CD14-positive monocyte (primary cell): ENCODE measurements at regions not wholly inside any gene's neighbourhood (a gene's known extent, or its start where the extent isn't known, plus 50 kb on each side); places are given as distances from the start of the nearest gene placed in this dataset.

Experiments
- DNase-seq, 3 donors: peaks; one replicate each; pipeline ENCODE4 v3.0.0-alpha.2; 2011 to 2022
- H2AFZ ChIP-seq: 2 replicates; pipeline ENCODE4 v1.6.0; 2012; ENCODE audit warnings: mild to moderate bottlenecking, low read depth, low read length, inconsistent platforms; ENCODE audit not compliant: insufficient read depth, poor library complexity, severe bottlenecking
- H3K27ac ChIP-seq, 2 donors: 1 replicate in 1 of 2; 2 replicates in 1 of 2; pipeline ENCODE4 v1.5.1; 2012 to 2013; ENCODE audit warnings: low read length in 2 of 2, control low read depth in 1 of 2, inconsistent platforms in 1 of 2, low read depth in 1 of 2, mild to moderate bottlenecking in 1 of 2
- H3K27me3 ChIP-seq, 2 donors: one replicate each; pipeline versions ENCODE4 v1.6.0 to v1.6.1; 2011 to 2013; ENCODE audit warnings: low read length in 2 of 2; ENCODE audit not compliant: control insufficient read depth in 2 of 2, insufficient read depth in 2 of 2
- H3K36me3 ChIP-seq, 2 donors: replicated peaks in 1 of 2; 1 replicate in 1 of 2; 2 replicates in 1 of 2; pipeline versions ENCODE4 v1.5.1 to v1.6.1; 2012 to 2013; ENCODE audit warnings: low read length in 2 of 2, control low read depth in 1 of 2, inconsistent platforms in 1 of 2, mild to moderate bottlenecking in 1 of 2; ENCODE audit not compliant: insufficient read depth in 2 of 2, control insufficient read depth in 1 of 2
- H3K4me1 ChIP-seq, 2 donors: 1 replicate in 1 of 2; 2 replicates in 1 of 2; pipeline versions ENCODE4 v1.5.1 to v1.6.1; 2012 to 2013; ENCODE audit warnings: low read length in 2 of 2, control low read depth in 1 of 2, inconsistent platforms in 1 of 2, mild to moderate bottlenecking in 1 of 2, moderate library complexity in 1 of 2; ENCODE audit not compliant: insufficient read depth in 2 of 2, control insufficient read depth in 1 of 2
- H3K4me2 ChIP-seq: replicated peaks from 2 replicates; pipeline ENCODE3; 2012; ENCODE audit warnings: low read length, moderate library complexity, mild to moderate bottlenecking; ENCODE audit not compliant: poor library complexity, severe bottlenecking; ENCODE audit errors: extremely low read depth
- H3K4me3 ChIP-seq, 3 experiments: fragments of 200-600 bp in 1 of 3; sonication (generic) in 1 of 3; replicated peaks in 1 of 3; 1 replicate in 2 of 3; 2 replicates in 1 of 3; pipeline ENCODE4 v1.5.1; 2011 to 2013; ENCODE audit warnings: low read length in 3 of 3, mild to moderate bottlenecking in 3 of 3, control low read depth in 2 of 3, low read depth in 2 of 3, inconsistent platforms in 1 of 3, moderate library complexity in 1 of 3
- H3K79me2 ChIP-seq: 2 replicates; pipeline ENCODE4 v1.6.0; 2012; ENCODE audit warnings: mild to moderate bottlenecking, control low read depth, inconsistent platforms, low read length, moderate library complexity; ENCODE audit not compliant: insufficient read depth
- H3K9ac ChIP-seq: 2 replicates; pipeline ENCODE4 v1.6.0; 2017; ENCODE audit warnings: low read length, mild to moderate bottlenecking; ENCODE audit not compliant: insufficient read depth, poor library complexity, severe bottlenecking
- H3K9me3 ChIP-seq, 2 donors: replicated peaks in 1 of 2; 1 replicate in 1 of 2; 2 replicates in 1 of 2; pipeline versions ENCODE4 v1.5.1 to v1.6.1; 2012 to 2013; ENCODE audit warnings: low read length in 2 of 2, control low read depth in 1 of 2; ENCODE audit not compliant: control insufficient read depth in 1 of 2, insufficient read depth in 1 of 2
- H4K20me1 ChIP-seq: 2 replicates; pipeline ENCODE4 v1.6.0; 2012; ENCODE audit warnings: mild to moderate bottlenecking, low read length, control low read depth, moderate library complexity; ENCODE audit not compliant: insufficient read depth
- H3K27ac Mint-ChIP-seq, 7 donors: one replicate each; pipeline ENCODE4 v1.8.0; 2020; ENCODE audit warnings: mild to moderate bottlenecking in 7 of 7, mixed read lengths in 7 of 7, moderate library complexity in 6 of 7, inconsistent platforms in 2 of 7
- H3K27me3 Mint-ChIP-seq, 3 donors: one replicate each; pipeline ENCODE4 v1.8.0; 2021 to 2022; ENCODE audit warnings: low read depth in 3 of 3, mild to moderate bottlenecking in 3 of 3, mixed read lengths in 3 of 3, moderate library complexity in 3 of 3, inconsistent platforms in 1 of 3
- H3K36me3 Mint-ChIP-seq, 2 donors: one replicate each; pipeline ENCODE4 v1.8.0; 2020; ENCODE audit warnings: mixed read lengths in 2 of 2, inconsistent platforms in 1 of 2, mild to moderate bottlenecking in 1 of 2
- H3K4me1 Mint-ChIP-seq: one replicate; pipeline ENCODE4 v1.8.0; 2020; ENCODE audit warnings: mild to moderate bottlenecking, mixed read lengths
- H3K4me3 Mint-ChIP-seq, 2 donors: one replicate each; pipeline ENCODE4 v1.8.0; 2020; ENCODE audit warnings: mild to moderate bottlenecking in 2 of 2, mixed read lengths in 2 of 2, moderate library complexity in 1 of 2
- H3K9me3 Mint-ChIP-seq, 7 donors: one replicate each; pipeline ENCODE4 v1.8.0; 2020 to 2022; ENCODE audit warnings: mixed read lengths in 7 of 7, mild to moderate bottlenecking in 6 of 7, moderate library complexity in 6 of 7, inconsistent platforms in 2 of 7
- CTCF ChIP-seq: fragments of 200-600 bp; IDR thresholded peaks from one replicate; pipeline ENCODE4 v1.8.0; 2022; ENCODE audit warnings: antibody characterized with exemption, mild to moderate bottlenecking
- WGBS: methylation state at CpG from one replicate; pipeline ENCODE4 v1.1.5; 2013; ENCODE audit warnings: missing lambda C conversion rate; ENCODE audit not compliant: insufficient coverage; 5-methylcytosine and 5-hydroxymethylcytosine counted together
- intact Hi-C, 2 donors: fragments of 100-400 bp; cut with micrococcal nuclease; formaldehyde crosslinking; loops; one replicate each; pipeline versions ENCODE4 v1.15.0 to v1.15.1; 2023

- 87% methylated on average over 1 of the region's 1 CpG for WGBS
- H3K4me3 ChIP-seq = no peak overlapping the region
- no peak for DNase-seq
Observed at GRCh38 chr4:52246827-52247226, 195.7 kb downstream of the SPATA18 start.

GRCh38 chr4:52247941-52248340, 196.8 kb downstream of the SPATA18 start:
- H3K27me3 ChIP-seq = no peaks in the 10 kb centered on the region
- no peak for TF ChIP-seq CTCF
- no peaks in the 10 kb centered on the region for H4K20me1 ChIP-seq
- no peak overlapping the region for H3K27ac Mint-ChIP-seq
- no peaks in the 10 kb centered on the region for H3K36me3 Mint-ChIP-seq
- no peak overlapping the region for H3K4me3 ChIP-seq
- no peak for DNase-seq
- no peak overlapping the region for H3K27ac ChIP-seq
- WGBS = no CpG with 5 or more reads among the region's 1 CpG
- H3K79me2 ChIP-seq = no peaks in the 10 kb centered on the region
- no peak overlapping the region for H3K9ac ChIP-seq
- H2AFZ ChIP-seq = no peak overlapping the region
- intact Hi-C loops = no loop called here
- H3K4me3 Mint-ChIP-seq = no peak overlapping the region
- no peaks in the 10 kb centered on the region for H3K4me1 ChIP-seq
- no peaks in the 10 kb centered on the region for H3K36me3 ChIP-seq
- H3K9me3 Mint-ChIP-seq = peaks cover 5 to 16% (median 12%) of the 10 kb centered on the region in 7 donors
- H3K27me3 Mint-ChIP-seq = peaks cover 0 to 1% (median 0%) of the 10 kb centered on the region in 3 donors
- H3K9me3 ChIP-seq = peaks cover 14 to 19% of the 10 kb centered on the region in 2 donors
- H3K4me2 ChIP-seq = no peak overlapping the region
- no peaks in the 10 kb centered on the region for H3K4me1 Mint-ChIP-seq

More at GRCh38 chr4:52246827-52247226, 195.7 kb downstream of the SPATA18 start:
- Histone ChIP-seq H3K4me1 (no peaks in the 10 kb centered on the region), H3K9me3 (peaks cover 4 to 8% of the 10 kb centered on the region in 2 donors), H3K36me3 (no peaks in the 10 kb centered on the region), H3K27me3 (no peaks in the 10 kb centered on the region), H3K4me2 (no peak overlapping the region), H3K27ac (no peak overlapping the region), H4K20me1 (no peaks in the 10 kb centered on the region), H3K9ac (no peak overlapping the region), H2AFZ (no peak overlapping the region), H3K79me2 (no peaks in the 10 kb centered on the region)
- no peak overlapping the region for H3K27ac Mint-ChIP-seq
- intact Hi-C loops = no loop called here
- H3K27me3 Mint-ChIP-seq = peaks cover 0 to 1% (median 0%) of the 10 kb centered on the region in 3 donors
- TF ChIP-seq CTCF = no peak
- H3K4me3 Mint-ChIP-seq = no peak overlapping the region
- H3K36me3 Mint-ChIP-seq = no peaks in the 10 kb centered on the region
- peaks cover 3 to 14% (median 5%) of the 10 kb centered on the region in 7 donors for H3K9me3 Mint-ChIP-seq
- no peaks in the 10 kb centered on the region for H3K4me1 Mint-ChIP-seq
